ENCODE measurements at regions not wholly inside any gene's neighbourhood (a gene's known extent, or its start where the extent isn't known, plus 50 kb on each side); places are given as distances from the start of the nearest gene placed in this dataset.

DNA sequence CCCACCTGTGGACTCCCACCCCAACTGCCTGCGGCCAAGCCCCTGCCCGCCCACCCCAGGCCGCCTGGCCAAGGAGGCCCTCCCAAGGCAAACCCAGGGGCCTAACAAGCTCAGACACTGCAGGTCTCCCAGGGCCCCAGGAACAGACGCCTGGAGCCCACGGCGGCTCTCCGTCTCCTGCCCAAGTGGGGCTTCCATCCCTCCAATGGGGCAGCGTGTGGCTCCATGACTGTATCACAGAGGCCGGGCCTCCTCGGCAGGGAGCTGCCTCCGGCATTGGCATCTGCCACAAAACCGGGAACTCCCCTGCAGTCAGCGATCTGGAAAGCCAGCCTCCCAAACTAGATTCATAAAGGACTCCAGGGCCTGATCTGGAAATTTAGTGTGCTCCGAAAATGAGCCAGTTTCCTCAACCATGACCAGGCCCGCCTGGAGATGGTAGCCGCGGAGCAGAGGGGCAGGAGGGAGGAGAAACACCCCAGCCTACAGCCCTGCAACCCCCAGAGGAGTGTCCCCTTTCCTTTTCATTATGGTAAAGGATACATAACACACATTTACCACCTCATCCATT, 148.3 kb upstream of the IQSEC1 start:
- H3K27me3 ChIP-seq (ENCODE audit: low read length): no peaks in the 10 kb centered on the region
- no peak for TF ChIP-seq EZH2phosphoT487 (conservative IDR thresholded peaks at IDR 0.05; ENCODE audit: low read length)
- TF ChIP-seq, protein P1, sequence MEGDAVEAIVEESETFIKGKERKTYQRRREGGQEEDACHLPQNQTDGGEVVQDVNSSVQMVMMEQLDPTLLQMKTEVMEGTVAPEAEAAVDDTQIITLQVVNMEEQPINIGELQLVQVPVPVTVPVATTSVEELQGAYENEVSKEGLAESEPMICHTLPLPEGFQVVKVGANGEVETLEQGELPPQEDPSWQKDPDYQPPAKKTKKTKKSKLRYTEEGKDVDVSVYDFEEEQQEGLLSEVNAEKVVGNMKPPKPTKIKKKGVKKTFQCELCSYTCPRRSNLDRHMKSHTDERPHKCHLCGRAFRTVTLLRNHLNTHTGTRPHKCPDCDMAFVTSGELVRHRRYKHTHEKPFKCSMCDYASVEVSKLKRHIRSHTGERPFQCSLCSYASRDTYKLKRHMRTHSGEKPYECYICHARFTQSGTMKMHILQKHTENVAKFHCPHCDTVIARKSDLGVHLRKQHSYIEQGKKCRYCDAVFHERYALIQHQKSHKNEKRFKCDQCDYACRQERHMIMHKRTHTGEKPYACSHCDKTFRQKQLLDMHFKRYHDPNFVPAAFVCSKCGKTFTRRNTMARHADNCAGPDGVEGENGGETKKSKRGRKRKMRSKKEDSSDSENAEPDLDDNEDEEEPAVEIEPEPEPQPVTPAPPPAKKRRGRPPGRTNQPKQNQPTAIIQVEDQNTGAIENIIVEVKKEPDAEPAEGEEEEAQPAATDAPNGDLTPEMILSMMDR (IDR thresholded peaks at IDR 0.05; ENCODE audit: insufficient read depth, low read length, poor library complexity, severe bottlenecking): no peak
- H3K4me3 ChIP-seq (ENCODE audit: insufficient read depth, low read length, poor library complexity, severe bottlenecking): no peak overlapping the region
- H2AFZ ChIP-seq (ENCODE audit: low read depth, low read length, severe bottlenecking): no peak overlapping the region
- no peak overlapping the region for H3K27ac ChIP-seq (ENCODE audit: low read depth, low read length)
- H3K79me2 ChIP-seq (ENCODE audit: insufficient read depth, low read length): no peaks in the 10 kb centered on the region
- no peak overlapping the region for H3K4me2 ChIP-seq (ENCODE audit: low read depth, low read length, poor library complexity, severe bottlenecking)
- H3K36me3 ChIP-seq (ENCODE audit: low read length): no peaks in the 10 kb centered on the region
- H3K9ac ChIP-seq (ENCODE audit: low read length): no peak overlapping the region
- no peaks in the 10 kb centered on the region for H4K20me1 ChIP-seq (ENCODE audit: low read depth, low read length)
- H3F3A ChIP-seq (ENCODE audit: insufficient read depth): no peaks in the 10 kb centered on the region
- no peaks in the 10 kb centered on the region for H3K9me3 ChIP-seq (ENCODE audit: insufficient read depth, low read length)
- no peaks in the 10 kb centered on the region for H3K9me2 ChIP-seq (replicated peaks; ENCODE audit: insufficient read depth, low read length)

DNA sequence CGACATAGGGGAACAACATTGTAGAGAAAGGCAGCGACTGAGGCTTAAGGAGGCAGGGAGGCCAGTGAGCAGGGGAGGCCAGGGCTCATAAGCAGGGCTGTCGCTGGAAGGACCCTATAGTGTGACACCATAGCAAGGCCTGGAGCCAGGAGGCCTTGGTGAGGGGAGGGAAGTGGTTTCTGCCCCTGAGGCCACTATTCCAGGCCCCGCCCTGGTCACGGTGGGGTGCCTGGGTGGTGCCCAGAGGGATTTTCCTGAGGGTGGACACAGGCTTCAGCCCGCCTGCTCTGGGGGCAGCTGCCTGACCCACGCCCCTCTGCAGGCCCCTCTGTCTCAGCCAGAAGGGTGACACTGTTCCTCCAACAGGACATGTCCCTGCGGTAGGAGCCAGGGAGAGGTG, 147.8 kb upstream of the IQSEC1 start:
- Histone ChIP-seq H3K36me3 (ENCODE audit: low read length) (no peaks in the 10 kb centered on the region), H3K4me3 (ENCODE audit: insufficient read depth, low read length, poor library complexity, severe bottlenecking) (no peak overlapping the region), H3K9me3 (ENCODE audit: insufficient read depth, low read length) (no peaks in the 10 kb centered on the region), H3K4me2 (ENCODE audit: low read depth, low read length, poor library complexity, severe bottlenecking) (no peak overlapping the region), H4K20me1 (ENCODE audit: low read depth, low read length) (no peaks in the 10 kb centered on the region), H2AFZ (ENCODE audit: low read depth, low read length, severe bottlenecking) (no peak overlapping the region), H3K27me3 (ENCODE audit: low read length) (no peaks in the 10 kb centered on the region), H3K9me2 (replicated peaks; ENCODE audit: insufficient read depth, low read length) (no peaks in the 10 kb centered on the region), H3K27ac (ENCODE audit: low read depth, low read length) (no peak overlapping the region), H3K9ac (ENCODE audit: low read length) (no peak overlapping the region), H3F3A (ENCODE audit: insufficient read depth) (no peaks in the 10 kb centered on the region), H3K79me2 (ENCODE audit: insufficient read depth, low read length) (no peaks in the 10 kb centered on the region)
- TF ChIP-seq, protein P1 (IDR thresholded peaks at IDR 0.05; ENCODE audit: insufficient read depth, low read length, poor library complexity, severe bottlenecking): no peak
- no peak for TF ChIP-seq EZH2phosphoT487 (conservative IDR thresholded peaks at IDR 0.05; ENCODE audit: low read length)

DNA sequence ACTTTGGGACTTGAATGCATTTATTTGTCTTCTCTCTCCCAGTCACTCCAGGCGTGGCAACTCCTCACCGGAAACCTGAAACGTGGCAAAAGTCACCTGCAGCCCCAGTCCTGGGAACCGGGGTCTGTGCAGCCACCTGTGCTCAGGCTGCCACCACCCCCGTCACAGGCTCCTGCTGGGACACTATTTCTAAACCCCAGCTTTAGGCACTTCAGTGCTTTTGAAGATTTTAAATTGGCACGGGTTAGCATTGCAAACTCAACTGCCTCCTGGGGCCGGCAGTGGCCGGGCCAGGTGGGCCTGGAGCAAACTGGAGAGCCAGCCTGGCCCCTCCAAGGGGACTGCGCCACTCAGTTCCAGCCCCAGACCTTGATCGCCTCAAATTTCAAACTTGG, 146.7 kb upstream of the IQSEC1 start:
- H3K9me2 ChIP-seq (replicated peaks; ENCODE audit: insufficient read depth, low read length): no peaks in the 10 kb centered on the region
- TF ChIP-seq EZH2phosphoT487 (conservative IDR thresholded peaks at IDR 0.05; ENCODE audit: low read length): no peak
- TF ChIP-seq, protein P1 (IDR thresholded peaks at IDR 0.05; ENCODE audit: insufficient read depth, low read length, poor library complexity, severe bottlenecking): no peak
- no peaks in the 10 kb centered on the region for H3K27me3 ChIP-seq (ENCODE audit: low read length)
- no peak overlapping the region for H3K9ac ChIP-seq (ENCODE audit: low read length)
- H3K79me2 ChIP-seq (ENCODE audit: insufficient read depth, low read length): no peaks in the 10 kb centered on the region
- H3K36me3 ChIP-seq (ENCODE audit: low read length): no peaks in the 10 kb centered on the region
- H3K4me3 ChIP-seq (ENCODE audit: insufficient read depth, low read length, poor library complexity, severe bottlenecking): no peak overlapping the region
- H4K20me1 ChIP-seq (ENCODE audit: low read depth, low read length): no peaks in the 10 kb centered on the region
- H3F3A ChIP-seq (ENCODE audit: insufficient read depth): no peaks in the 10 kb centered on the region
- no peak overlapping the region for H2AFZ ChIP-seq (ENCODE audit: low read depth, low read length, severe bottlenecking)
- H3K4me2 ChIP-seq (ENCODE audit: low read depth, low read length, poor library complexity, severe bottlenecking): no peak overlapping the region
- H3K9me3 ChIP-seq (ENCODE audit: insufficient read depth, low read length): no peaks in the 10 kb centered on the region
- no peak overlapping the region for H3K27ac ChIP-seq (ENCODE audit: low read depth, low read length)

Measured in SU-DHL-6 (cell line).